Neural cell (in vitro differentiated cells): ENCODE measurements at regions not wholly inside any gene's neighbourhood (a gene's known extent, or its start where the extent isn't known, plus 50 kb on each side); places are given as distances from the start of the nearest gene placed in this dataset.

Source experiments
- H2AFZ ChIP-seq: fragments of 200-600, 300-800 bp; sonication (generic), shearing (Covaris generic); 2 replicates; pipeline ENCODE4 v1.6.0; 2014; ENCODE audit warnings: low read depth, mild to moderate bottlenecking, antibody characterized with exemption, low read length, moderate library complexity
- H3F3A ChIP-seq: fragments of 200-600 bp; shearing (Covaris generic); 2 replicates; pipeline ENCODE4 v1.6.1; 2016; ENCODE audit warnings: mild to moderate bottlenecking, moderate library complexity, mixed read lengths, antibody characterized with exemption, low read length; ENCODE audit not compliant: insufficient read depth, poor library complexity, severe bottlenecking
- H3K27ac ChIP-seq: fragments of 200-600, 300-800 bp; sonication (generic), shearing (Covaris generic); 2 replicates; pipeline ENCODE4 v1.5.1; 2014; ENCODE audit warnings: mild to moderate bottlenecking, low read length, moderate library complexity
- H3K27me3 ChIP-seq: fragments of 300-800, 200-600 bp; sonication (generic), shearing (Covaris generic); 2 replicates; pipeline ENCODE4 v1.6.0; 2014; ENCODE audit warnings: mild to moderate bottlenecking, low read depth, low read length, moderate library complexity; ENCODE audit not compliant: insufficient read depth
- H3K36me3 ChIP-seq: fragments of 300-800, 200-600 bp; sonication (generic), shearing (Covaris generic); 2 replicates; pipeline ENCODE4 v1.5.1; 2014; ENCODE audit warnings: mild to moderate bottlenecking, antibody characterized with exemption, low read length, moderate library complexity; ENCODE audit not compliant: insufficient read depth
- H3K4me2 ChIP-seq: fragments of 300-800, 200-600 bp; sonication (generic), shearing (Covaris generic); 2 replicates; pipeline ENCODE4 v1.6.0; 2014; ENCODE audit warnings: mild to moderate bottlenecking, low read length
- H3K4me3 ChIP-seq: fragments of 300-800, 200-600 bp; sonication (generic), shearing (Covaris generic); 2 replicates; pipeline ENCODE4 v1.5.1; 2014; ENCODE audit warnings: mild to moderate bottlenecking, low read length, moderate library complexity
- H3K79me2 ChIP-seq: fragments of 200-600 bp; shearing (Covaris generic); replicated peaks from 2 replicates; pipeline ENCODE4 v1.6.0; 2014; ENCODE audit warnings: mild to moderate bottlenecking, low read length, moderate library complexity; ENCODE audit not compliant: insufficient read depth
- H3K9ac ChIP-seq: fragments of 300-800, 200-600 bp; sonication (generic), shearing (Covaris generic); 2 replicates; pipeline ENCODE4 v1.6.1; 2016; ENCODE audit warnings: mild to moderate bottlenecking, low read length, mixed read lengths
- H3K9me2 ChIP-seq: fragments of 200-600 bp; shearing (Covaris generic); 2 replicates; pipeline ENCODE4 v1.6.1; 2016; ENCODE audit warnings: mild to moderate bottlenecking, low read length, mixed read lengths; ENCODE audit not compliant: insufficient read depth
- H3K9me3 ChIP-seq: fragments of 200-600, 300-800 bp; sonication (generic), shearing (Covaris generic); 2 replicates; pipeline ENCODE4 v1.6.1; 2016; ENCODE audit warnings: mild to moderate bottlenecking, mixed run types, low read length, moderate library complexity, mixed read lengths
- H4K20me1 ChIP-seq: fragments of 200-600 bp; shearing (Covaris generic); 2 replicates; pipeline ENCODE4 v1.6.1; 2016; ENCODE audit warnings: mild to moderate bottlenecking, mixed run types; ENCODE audit not compliant: insufficient read depth
- CTCF ChIP-seq: fragments of 450-650 bp; IDR thresholded peaks from 2 replicates; pipeline ENCODE4 v1.5.1; 2014; ENCODE audit warnings: antibody characterized with exemption, mild to moderate bottlenecking, moderate library complexity; ENCODE audit not compliant: poor library complexity, severe bottlenecking
- EP300 ChIP-seq: fragments of 450-650 bp; conservative IDR thresholded peaks from 2 replicates; pipeline ENCODE4 v1.6.1; 2014; ENCODE audit warnings: antibody characterized with exemption, mild to moderate bottlenecking, moderate library complexity; ENCODE audit not compliant: poor library complexity, severe bottlenecking
- EZH2 ChIP-seq: fragments of 200-600, 300-800 bp; shearing (Covaris generic), sonication (generic); IDR thresholded peaks from 2 replicates; pipeline ENCODE4 v1.6.1; 2014; ENCODE audit warnings: antibody characterized with exemption, low read length, borderline replicate concordance, mild to moderate bottlenecking; ENCODE audit not compliant: insufficient read depth, poor library complexity, severe bottlenecking
- MXI1 ChIP-seq: fragments of 450-650 bp; conservative IDR thresholded peaks from 2 replicates; pipeline ENCODE4 v1.6.1; 2014; ENCODE audit warnings: antibody characterized with exemption, mild to moderate bottlenecking; ENCODE audit not compliant: poor library complexity, severe bottlenecking
- POLR2AphosphoS5 ChIP-seq: IDR thresholded peaks from 2 replicates; pipeline ENCODE4 v1.6.1; 2012
- RAD21 ChIP-seq: fragments of 450-650 bp; conservative IDR thresholded peaks from 2 replicates; pipeline ENCODE4 v1.6.1; 2014; ENCODE audit warnings: antibody characterized with exemption, mild to moderate bottlenecking, moderate library complexity
- SMC3 ChIP-seq: fragments of 450-650 bp; conservative IDR thresholded peaks from 2 replicates; pipeline ENCODE4 v1.6.1; 2014; ENCODE audit warnings: antibody characterized with exemption, mild to moderate bottlenecking, moderate library complexity; ENCODE audit not compliant: poor library complexity
- TAF1 ChIP-seq: IDR thresholded peaks from 2 replicates; pipeline ENCODE4 v1.6.1; 2012; ENCODE audit warnings: low read depth

DNA sequence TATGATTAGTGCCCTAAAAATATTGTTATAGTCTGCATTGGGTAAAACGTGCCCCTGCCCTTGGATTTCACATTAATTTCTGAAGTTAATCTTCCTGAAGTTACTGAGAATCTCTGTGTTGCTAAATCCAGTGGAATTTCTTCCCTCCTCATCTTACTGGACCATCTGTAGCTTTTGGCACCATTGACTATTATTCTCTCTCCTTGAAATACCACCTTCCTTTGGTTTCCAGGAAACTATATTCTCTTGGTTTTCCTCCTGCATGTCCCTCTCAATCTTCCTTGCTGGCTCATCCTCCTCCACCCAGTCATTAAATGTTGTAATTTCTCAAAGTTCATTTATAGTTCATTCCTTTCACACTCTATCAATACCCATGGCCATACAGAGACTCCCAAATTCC, 110.6 kb upstream of the SLC35G4 start:
- Histone ChIP-seq H3K27ac (no peak overlapping the region), H3K4me2 (no peak overlapping the region), H3K4me3 (no peak overlapping the region)

GRCh38 chr18:11497585-11497984, 111.8 kb upstream of the SLC35G4 start:
- Histone ChIP-seq H4K20me1 (no peaks in the 10 kb centered on the region), H3K27me3 (no peaks in the 10 kb centered on the region), H3K36me3 (no peaks in the 10 kb centered on the region), H3F3A (no peaks in the 10 kb centered on the region), H3K4me3 (no peak overlapping the region), H3K79me2 (no peaks in the 10 kb centered on the region), H3K9ac (no peak overlapping the region), H3K9me2 (no peaks in the 10 kb centered on the region), H3K4me2 (no peak overlapping the region), H2AFZ (no peak overlapping the region), H3K27ac (no peak overlapping the region), H3K9me3 (no peaks in the 10 kb centered on the region)
- TF ChIP-seq MXI1 (no peak), POLR2AphosphoS5 (no peak), EZH2 (no peak), CTCF (no peak), RAD21 (no peak), EP300 (no peak)

More for the DNA sequence above, 110.6 kb upstream of the SLC35G4 start:
- Histone ChIP-seq H3K9me2 (no peaks in the 10 kb centered on the region), H3K36me3 (no peaks in the 10 kb centered on the region), H3F3A (no peaks in the 10 kb centered on the region), H3K79me2 (no peaks in the 10 kb centered on the region), H4K20me1 (no peaks in the 10 kb centered on the region), H3K27me3 (no peaks in the 10 kb centered on the region), H3K9ac (no peak overlapping the region), H2AFZ (no peak overlapping the region), H3K9me3 (no peaks in the 10 kb centered on the region)
- TF ChIP-seq EZH2, result no peak
- no peak for TF ChIP-seq MXI1

DNA sequence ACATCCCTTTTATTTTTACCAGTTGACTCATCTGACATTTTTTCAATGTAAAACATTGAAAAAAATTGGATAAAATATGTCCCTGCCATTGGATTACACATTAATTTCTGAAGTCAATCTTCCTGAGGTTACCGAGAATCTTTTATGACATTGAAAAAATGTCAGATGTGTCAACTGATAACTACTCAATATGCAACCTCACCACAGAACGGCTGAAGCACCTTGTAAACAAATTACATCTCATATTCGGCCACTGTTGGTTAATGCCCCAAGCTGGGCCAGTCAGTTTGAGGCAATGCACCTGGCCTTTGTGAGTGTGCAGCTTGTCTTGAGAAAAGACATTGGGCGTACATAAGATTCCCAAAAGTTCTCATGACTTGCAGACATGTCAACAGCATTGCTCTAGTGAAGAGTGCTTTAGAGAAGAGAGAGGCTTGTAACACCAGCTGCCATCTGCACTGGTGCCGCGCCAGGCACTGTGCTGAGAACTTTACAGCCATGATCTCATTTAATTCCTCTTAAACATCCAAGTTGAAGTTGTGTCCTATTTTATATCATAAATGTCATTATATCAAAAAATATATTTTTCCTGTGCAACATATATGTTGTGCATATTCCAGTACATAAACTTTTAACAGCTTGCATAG, 112.7 kb upstream of the SLC35G4 start:
- Histone ChIP-seq H2AFZ (no peak overlapping the region), H3K4me2 (no peak overlapping the region), H3K27me3 (no peaks in the 10 kb centered on the region), H4K20me1 (no peaks in the 10 kb centered on the region), H3K27ac (no peak overlapping the region), H3K9ac (no peak overlapping the region), H3K79me2 (no peaks in the 10 kb centered on the region), H3K9me2 (no peaks in the 10 kb centered on the region), H3K36me3 (no peaks in the 10 kb centered on the region), H3K4me3 (no peak overlapping the region), H3K9me3 (no peaks in the 10 kb centered on the region), H3F3A (no peaks in the 10 kb centered on the region)
- TF ChIP-seq CTCF (no peak), EZH2 (no peak), POLR2AphosphoS5 (no peak), SMC3 (no peak), MXI1 (no peak), TAF1 (no peak)
